Lower lobe of right lung (tissue), 2 donors: ENCODE measurements at regions not wholly inside any gene's neighbourhood (a gene's known extent, or its start where the extent isn't known, plus 50 kb on each side); places are given as distances from the start of the nearest gene placed in this dataset.

Source experiments
- ATAC-seq, 2 donors: fragments of 200-7000 bp; cut with Tn5 transposase; one replicate each; pipeline ENCODE4 v1.9.1; 2020 to 2022; ENCODE audit warnings: mild to moderate bottlenecking in 2 of 2, moderate library complexity in 2 of 2
- DNase-seq: peaks from one replicate; pipeline ENCODE4 v3.0.0-alpha.2; 2020
- H3K27ac ChIP-seq: fragments of 200-600 bp; one replicate; pipeline ENCODE4 v1.8.0; 2022
- H3K27me3 ChIP-seq: fragments of 200-600 bp; one replicate; pipeline ENCODE4 v1.8.0; 2022; ENCODE audit warnings: low read depth
- H3K36me3 ChIP-seq: fragments of 200-600 bp; one replicate; pipeline ENCODE4 v1.8.0; 2022; ENCODE audit warnings: mild to moderate bottlenecking
- H3K4me1 ChIP-seq: fragments of 200-600 bp; one replicate; pipeline ENCODE4 v1.8.0; 2022
- H3K4me3 ChIP-seq: fragments of 200-600 bp; one replicate; pipeline ENCODE4 v1.8.0; 2022; ENCODE audit warnings: mild to moderate bottlenecking
- H3K9me3 ChIP-seq: fragments of 200-600 bp; one replicate; pipeline ENCODE4 v1.8.0; 2022
- CTCF ChIP-seq: fragments of 200-600 bp; IDR thresholded peaks from one replicate; pipeline ENCODE4 v1.8.0; 2022; ENCODE audit warnings: antibody characterized with exemption, mild to moderate bottlenecking
- intact Hi-C: fragments of 100-400 bp; cut with DNase I; formaldehyde crosslinking; loops from one replicate; pipeline ENCODE4 v1.11.0; 2022
- donor health status: DM: no; HTN: yes; CAD: no; lungs with severe emphysema.

- DNase-seq (no peak), ATAC-seq (no peak)
- intact Hi-C loops, result no loop called here
- no peak overlapping the region for H3K27ac ChIP-seq
- H3K4me3 ChIP-seq, result no peak overlapping the region
- no peaks in the 10 kb centered on the region for H3K36me3 ChIP-seq
- H3K4me1 ChIP-seq, result peaks cover 7% of the 10 kb centered on the region
- H3K27me3 ChIP-seq, result no peaks in the 10 kb centered on the region
- H3K9me3 ChIP-seq, result no peaks in the 10 kb centered on the region
- TF ChIP-seq CTCF, result no peak
These were observed 194.4 kb downstream of the SLIT2 start for GRCh38 chr4:20445933-20446723.

GRCh38 chr4:20447103-20447502 is 195.4 kb downstream of the SLIT2 start:
- intact Hi-C loops, result no loop called here
- no peaks in the 10 kb centered on the region for H3K36me3 ChIP-seq
- no peaks in the 10 kb centered on the region for H3K9me3 ChIP-seq
- no peak overlapping the region for H3K4me3 ChIP-seq
- ATAC-seq (no peak), DNase-seq (no peak)
- no peaks in the 10 kb centered on the region for H3K27me3 ChIP-seq
- no peak for TF ChIP-seq CTCF
- no peak overlapping the region for H3K27ac ChIP-seq
- peaks cover 7% of the 10 kb centered on the region for H3K4me1 ChIP-seq

- no peak overlapping the region for H3K4me3 ChIP-seq
- H3K36me3 ChIP-seq, result no peaks in the 10 kb centered on the region
- intact Hi-C loops, result no loop called here
- ATAC-seq (no peak), DNase-seq (no peak)
- no peaks in the 10 kb centered on the region for H3K9me3 ChIP-seq
- H3K27me3 ChIP-seq, result no peaks in the 10 kb centered on the region
- H3K4me1 ChIP-seq, result no peaks in the 10 kb centered on the region
- no peak overlapping the region for H3K27ac ChIP-seq
- no peak for TF ChIP-seq CTCF
These were observed 200.3 kb downstream of the SLIT2 start for GRCh38 chr4:20451986-20452385.

GRCh38 chr4:20454515-20454914 is 202.8 kb downstream of the SLIT2 start:
- ATAC-seq, result no peak
- no peak for TF ChIP-seq CTCF
- Histone ChIP-seq H3K4me1 (no peaks in the 10 kb centered on the region), H3K9me3 (no peaks in the 10 kb centered on the region), H3K27me3 (no peaks in the 10 kb centered on the region), H3K27ac (no peak overlapping the region), H3K36me3 (no peaks in the 10 kb centered on the region), H3K4me3 (no peak overlapping the region)
- intact Hi-C loops, result no loop called here
- no peak for DNase-seq

GRCh38 chr4:20456407-20456806 is 204.7 kb downstream of the SLIT2 start:
- DNase-seq, result no peak
- ATAC-seq, result no peak
- Histone ChIP-seq H3K4me1 (no peaks in the 10 kb centered on the region), H3K4me3 (no peak overlapping the region), H3K36me3 (no peaks in the 10 kb centered on the region), H3K9me3 (no peaks in the 10 kb centered on the region), H3K27me3 (no peaks in the 10 kb centered on the region), H3K27ac (no peak overlapping the region)
- intact Hi-C loops, result no loop called here
- no peak for TF ChIP-seq CTCF
